ENCODE measurements at regions not wholly inside any gene's neighbourhood (a gene's known extent, or its start where the extent isn't known, plus 50 kb on each side); places are given as distances from the start of the nearest gene placed in this dataset.
"Not testable (repeated sequence)": the region's sequence is repeated elsewhere in the genome, so short reads cannot be mapped to it uniquely, and the experiment has no call there.

- TF ChIP-seq CTCF, POLR2A, POLR2AphosphoS5 (IDR thresholded peaks at IDR 0.05): not testable (repeated sequence)
Measured at GRCh38 chr11:67889646-67890045, 114.3 kb downstream of the UNC93B1 start.
